HFF-Myc (cell line): ENCODE measurements at regions not wholly inside any gene's neighbourhood (a gene's known extent, or its start where the extent isn't known, plus 50 kb on each side); places are given as distances from the start of the nearest gene placed in this dataset.

ENCODE experiments used
- DNase-seq: peaks from one replicate; pipeline ENCODE4 v3.0.0-alpha.2; 2011; ENCODE audit warnings: low read depth; ENCODE audit errors: extremely low read depth
- H3K4me3 ChIP-seq: replicated peaks from 2 replicates; pipeline ENCODE4 v1.5.1; 2011; ENCODE audit warnings: low read depth, mild to moderate bottlenecking, control low read depth, low read length
- CTCF ChIP-seq: IDR thresholded peaks from 2 replicates; pipeline ENCODE4 v1.5.1; 2012; ENCODE audit warnings: mild to moderate bottlenecking, low read depth, low read length, control low read depth; ENCODE audit errors: missing control alignments

DNA sequence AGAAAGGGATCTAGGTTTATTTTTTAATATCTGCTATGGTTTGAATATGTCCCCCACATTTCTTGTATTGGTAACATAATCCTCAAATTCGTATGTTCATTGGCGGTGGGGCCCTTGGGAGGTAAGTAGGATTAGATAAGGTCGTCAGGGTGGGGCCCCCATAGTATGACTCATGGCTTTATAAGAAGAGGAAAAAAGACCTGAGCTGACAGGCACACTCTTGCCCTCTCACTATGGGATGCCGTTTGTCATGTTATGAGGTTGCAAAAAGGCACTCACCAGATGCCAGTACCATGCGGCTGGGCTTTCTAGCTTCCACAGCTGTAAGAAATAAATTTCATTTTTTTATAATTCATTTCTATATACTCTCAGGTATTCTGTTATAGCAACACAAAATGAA is 67.3 kb upstream of the SGCD start:
- H3K4me3 ChIP-seq, result no peak overlapping the region
- DNase-seq, result no peak
- TF ChIP-seq CTCF, result no peak

- TF ChIP-seq CTCF, result no peak
- no peak overlapping the region for H3K4me3 ChIP-seq
- no peak for DNase-seq
Measured at GRCh38 chr5:156261275-156261939, 65.6 kb upstream of the SGCD start.

DNA sequence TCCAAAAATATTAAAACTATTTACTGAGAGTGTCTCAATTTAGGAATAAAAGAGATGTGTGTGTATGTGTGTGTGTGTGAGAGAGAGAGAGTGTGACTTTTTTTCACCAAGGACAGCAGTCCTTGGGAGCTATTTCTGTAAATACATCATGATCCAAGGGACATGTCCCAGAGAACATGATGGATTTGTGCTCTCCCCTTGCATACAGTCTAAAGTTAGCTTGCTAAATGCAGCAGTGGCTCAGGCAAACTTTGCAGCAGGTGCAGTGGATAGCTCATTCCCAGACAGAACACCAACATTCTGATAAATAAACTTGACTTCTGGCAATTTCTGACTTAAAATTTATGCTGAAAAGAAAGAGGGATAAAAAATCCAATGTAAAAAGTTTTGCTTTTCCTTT is 55.4 kb upstream of the SGCD start:
- no peak for TF ChIP-seq CTCF
- no peak overlapping the region for H3K4me3 ChIP-seq
- no peak for DNase-seq

DNA sequence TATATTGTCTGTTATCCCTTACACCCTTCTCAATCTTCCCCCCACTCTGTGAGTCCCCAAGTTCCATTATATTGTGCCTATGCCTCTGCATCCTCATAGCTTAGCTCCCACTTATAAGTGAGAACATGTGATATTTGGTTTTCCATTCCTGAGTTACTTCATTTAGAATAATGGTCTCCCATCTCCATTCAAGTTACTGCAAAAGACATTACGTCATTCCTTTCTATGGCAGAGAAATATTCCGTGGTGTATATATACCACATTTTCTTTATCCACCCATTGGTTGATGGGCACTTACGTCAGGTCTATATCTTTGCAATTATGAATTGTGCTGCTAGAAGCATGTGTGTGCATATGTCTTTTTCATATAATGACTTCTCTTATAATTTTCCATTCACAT is 54.8 kb upstream of the SGCD start:
- DNase-seq, result no peak
- no peak for TF ChIP-seq CTCF
- no peak overlapping the region for H3K4me3 ChIP-seq

GRCh38 chr5:156273325-156273724 is 53.6 kb upstream of the SGCD start:
- H3K4me3 ChIP-seq, result no peak overlapping the region
- no peak for TF ChIP-seq CTCF
- DNase-seq, result no peak

DNA sequence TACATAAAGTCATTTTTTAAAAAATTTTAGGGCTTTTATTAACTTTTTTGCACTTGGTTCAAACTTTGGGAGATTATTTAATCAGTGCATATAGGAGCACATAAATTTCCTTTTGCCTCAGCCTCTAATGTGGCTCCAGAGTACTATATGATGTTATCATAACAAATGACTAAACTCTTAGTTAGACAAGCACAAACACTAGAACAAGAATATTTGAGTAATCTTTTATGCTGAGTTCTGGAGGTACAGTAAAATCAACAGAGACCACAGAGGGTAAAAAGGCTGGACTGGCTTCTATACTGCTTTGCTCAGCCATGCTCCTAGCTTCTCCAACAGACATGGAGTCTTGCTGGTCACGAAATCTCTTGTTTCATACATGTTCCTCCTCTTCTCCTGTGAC is 52.5 kb upstream of the SGCD start:
- DNase-seq, result no peak
- TF ChIP-seq CTCF, result no peak
- H3K4me3 ChIP-seq, result no peak overlapping the region
